ENCODE measurements at regions not wholly inside any gene's neighbourhood (a gene's known extent, or its start where the extent isn't known, plus 50 kb on each side); places are given as distances from the start of the nearest gene placed in this dataset.
A peak's percentile ranks its signal among the peaks of the same experiment; 100 is the strongest.
"Not testable (repeated sequence)": the region's sequence is repeated elsewhere in the genome, so short reads cannot be mapped to it uniquely, and the experiment has no call there.

- DNase-seq = no peak
Observed at GRCh38 chr15:98280284-98280975, 319.9 kb downstream of the ARRDC4 start.

DNA sequence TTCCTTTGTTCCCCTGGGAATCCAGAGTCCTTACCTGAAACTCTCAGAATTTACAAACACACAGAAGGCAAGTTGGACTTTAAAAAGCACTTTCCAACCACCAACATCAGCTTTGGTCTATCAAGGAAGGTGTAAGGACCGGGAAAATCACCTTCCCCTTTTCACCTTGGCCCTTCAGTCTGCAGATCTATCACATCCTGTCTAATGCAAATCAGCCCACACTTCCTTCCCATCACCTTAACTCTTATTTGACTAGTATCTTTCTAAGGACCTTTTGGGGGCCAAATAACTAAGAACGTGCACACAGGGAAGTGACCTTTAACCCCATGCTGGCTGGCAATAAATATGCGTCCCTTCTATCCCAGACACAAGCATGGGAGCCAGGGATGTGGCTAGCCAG is 320.6 kb downstream of the ARRDC4 start:
- DNase-seq = no peak

DNA sequence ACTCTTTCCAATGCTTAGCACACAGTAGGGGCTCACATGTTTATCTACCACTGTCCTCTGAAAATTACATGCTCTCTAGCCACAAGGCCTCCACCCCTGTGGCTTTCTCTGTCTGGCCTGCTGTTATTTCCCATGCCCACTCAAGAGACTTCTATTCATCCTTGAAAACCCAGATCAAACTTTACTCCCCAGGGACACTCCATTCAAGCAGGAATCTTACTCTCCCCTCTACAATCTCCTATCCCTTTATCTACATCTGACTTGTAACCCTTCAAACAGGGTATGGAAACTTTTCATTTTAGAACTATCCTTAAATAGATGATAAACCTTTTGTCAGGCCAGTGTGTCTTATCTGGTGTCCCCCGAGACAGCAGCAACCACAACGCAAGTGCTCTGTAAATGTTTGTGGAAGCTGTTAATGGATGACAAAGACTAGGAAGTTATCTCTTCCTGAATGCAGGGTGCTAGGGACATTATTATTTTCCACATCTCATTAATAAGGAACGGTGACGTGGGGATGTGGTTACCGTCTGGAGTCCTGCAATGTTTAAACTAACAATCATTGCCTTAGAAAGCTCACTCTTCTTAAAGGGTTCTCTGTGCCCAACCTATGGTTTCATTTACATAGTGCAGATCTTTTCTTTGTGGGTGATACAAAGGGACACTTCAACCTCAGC is 322.3 kb downstream of the ARRDC4 start:
- no peak for DNase-seq

DNA sequence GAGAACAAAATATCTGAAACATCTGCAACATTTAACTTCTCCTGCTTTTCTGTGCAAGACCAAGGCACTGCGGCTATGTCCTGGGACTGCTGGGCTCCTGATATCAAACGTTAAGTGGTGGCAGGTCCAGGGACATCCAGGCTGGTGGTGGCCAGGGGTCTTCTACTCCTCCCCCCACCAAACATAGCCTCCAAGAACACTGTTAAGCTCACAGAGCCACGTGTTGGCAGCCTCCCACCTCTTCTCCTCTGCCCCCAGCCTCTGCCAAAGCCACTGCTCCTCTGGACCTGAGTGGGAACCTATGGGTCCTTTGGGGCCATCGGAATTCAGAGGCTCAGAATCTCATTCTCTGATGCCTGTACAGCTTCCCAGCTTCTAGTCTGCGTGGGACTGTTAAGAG is 325.7 kb downstream of the ARRDC4 start:
- DNase-seq = no peak

GRCh38 chr15:98286831-98287230 is 326.3 kb downstream of the ARRDC4 start:
- no peak for DNase-seq

DNA sequence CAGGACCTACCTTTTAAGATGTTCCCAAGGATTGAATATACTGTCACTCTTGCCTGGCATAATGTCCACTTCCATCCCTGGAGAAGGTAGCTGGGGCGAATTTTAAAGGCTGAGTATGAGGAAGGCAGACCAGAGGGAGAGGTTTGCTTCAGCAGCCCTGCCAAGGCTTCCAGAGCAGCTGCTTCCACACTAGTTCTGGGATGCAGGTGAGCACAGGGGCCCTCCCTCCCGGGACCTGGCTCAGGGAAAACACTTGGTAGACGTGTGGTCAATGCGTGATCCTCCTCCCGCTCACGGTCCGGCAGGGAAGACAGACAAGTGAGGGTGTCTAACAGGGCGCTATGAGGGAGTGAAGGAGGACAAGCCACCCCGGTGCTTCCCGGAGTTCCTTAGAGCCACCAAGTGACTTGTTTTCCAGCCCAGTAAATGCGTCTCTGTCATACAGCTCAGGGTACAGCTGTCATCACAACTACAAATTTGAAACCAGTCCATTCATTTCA is 327.6 kb downstream of the ARRDC4 start:
- no peak for DNase-seq

GRCh38 chr15:98289747-98290146 is 329.2 kb downstream of the ARRDC4 start:
- DNase-seq = no peak

GRCh38 chr15:98292442-98293240 is 332.1 kb downstream of the ARRDC4 start:
- DNase-seq = no peak

DNA sequence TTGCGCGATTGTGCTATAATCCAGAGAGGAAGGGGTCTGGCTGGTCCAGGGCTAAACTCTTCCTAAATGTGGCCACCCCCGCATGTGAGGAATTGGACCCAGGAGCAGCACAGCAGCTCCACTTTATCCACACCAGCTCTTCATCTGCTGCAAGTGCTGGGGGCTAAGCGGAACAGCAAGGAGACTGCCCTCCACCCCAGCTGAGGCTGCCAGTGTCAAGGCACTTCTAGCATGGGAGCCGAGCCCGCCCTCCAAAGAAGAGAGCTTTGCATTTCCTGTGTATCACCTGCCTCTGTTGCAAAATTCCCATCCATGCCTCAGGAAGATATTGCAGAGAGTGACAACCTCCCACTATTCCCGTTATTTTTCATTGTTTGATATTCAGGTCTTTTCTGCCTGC is 333.6 kb downstream of the ARRDC4 start:
- DNase-seq = no peak

DNA sequence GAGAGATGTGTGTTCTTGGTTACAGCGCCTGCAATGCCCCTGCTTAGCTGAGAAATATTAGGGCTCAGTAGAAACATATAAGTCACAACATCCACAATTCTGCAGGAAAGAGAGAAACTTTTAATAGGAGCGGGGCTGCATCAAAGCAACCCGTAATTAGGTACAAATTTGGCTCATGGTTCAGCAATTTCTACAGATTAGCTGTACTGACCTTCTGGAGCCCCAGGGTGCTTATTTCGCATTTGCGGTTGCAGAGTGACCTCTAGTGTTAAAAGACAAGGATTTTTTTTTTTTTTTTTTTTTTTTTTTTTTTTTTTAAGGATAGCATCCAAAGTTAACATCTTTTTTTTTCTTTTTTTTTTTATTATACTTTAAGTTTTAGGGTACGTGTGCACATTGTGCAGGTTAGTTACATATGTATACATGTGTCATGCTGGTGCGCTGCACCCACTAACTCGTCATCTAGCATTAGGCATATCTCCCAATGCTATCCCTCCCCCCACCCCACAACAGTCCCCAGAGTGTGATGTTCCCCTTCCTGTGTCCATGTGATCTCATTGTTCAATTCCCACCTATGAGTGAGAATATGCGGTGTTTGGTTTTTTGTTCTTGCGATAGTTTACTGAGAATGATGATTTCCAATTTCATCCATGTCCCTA is 334.7 kb downstream of the ARRDC4 start:
- DNase-seq = not testable (repeated sequence)

DNA sequence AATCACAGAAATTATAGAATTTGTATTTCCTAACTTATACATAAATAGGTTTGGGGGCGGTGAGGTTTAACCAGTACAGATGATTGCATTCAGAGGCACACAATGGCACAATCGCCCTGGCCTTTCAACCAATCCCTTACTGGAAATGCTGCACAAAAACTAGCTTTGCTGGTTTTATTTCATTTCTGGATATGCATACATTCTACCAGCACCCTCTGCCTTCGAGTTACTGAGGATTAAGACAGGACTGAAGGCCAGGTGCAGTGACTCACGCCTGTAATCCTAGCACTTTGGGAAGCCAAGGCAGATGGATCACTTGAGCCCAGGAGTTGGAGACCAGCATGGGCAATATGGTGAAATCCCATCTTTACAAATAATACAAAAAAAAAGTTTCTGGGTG is 336.1 kb downstream of the ARRDC4 start:
- DNase-seq = no peak

DNA sequence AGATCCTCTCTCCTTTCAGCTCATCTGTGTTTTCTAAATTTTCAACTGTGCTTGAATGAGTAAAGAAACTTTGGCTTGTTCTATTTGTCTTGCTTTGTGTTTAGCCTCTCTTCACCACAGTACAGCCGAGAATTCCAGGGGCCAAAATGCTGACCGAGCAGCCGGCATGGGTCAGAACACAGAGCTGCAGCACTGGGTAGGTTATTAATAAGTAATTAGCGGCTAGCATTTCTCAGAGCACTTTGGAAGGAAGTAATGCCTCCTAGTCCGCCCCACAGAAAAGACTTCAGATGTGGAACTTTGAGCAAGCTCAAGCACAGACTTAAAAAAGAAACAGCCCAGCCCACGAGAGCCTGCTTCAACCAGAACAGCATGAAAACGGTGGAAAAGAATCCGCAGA is 343.9 kb downstream of the ARRDC4 start:
- DNase-seq = no peak

DNA sequence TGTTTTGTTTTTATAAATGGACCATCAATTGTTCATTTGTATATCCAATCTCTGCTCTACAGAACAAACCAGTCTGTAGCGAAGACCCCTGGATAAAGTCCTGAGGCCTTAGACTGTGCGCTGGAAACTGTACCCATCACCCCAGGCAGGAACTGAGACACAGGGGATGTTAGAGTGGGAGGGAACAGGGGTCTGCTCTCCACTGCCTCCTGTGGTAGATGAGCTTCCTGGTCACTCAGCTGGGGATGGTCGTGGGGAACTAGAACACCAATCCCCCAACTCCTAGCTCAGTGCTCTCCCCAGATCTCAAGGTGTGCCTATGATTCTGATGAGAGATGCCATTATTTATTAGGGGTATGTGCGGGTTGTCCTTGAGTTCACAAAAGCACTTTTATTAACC is 340.2 kb upstream of the IGF1R start:
- no peak for DNase-seq

DNA sequence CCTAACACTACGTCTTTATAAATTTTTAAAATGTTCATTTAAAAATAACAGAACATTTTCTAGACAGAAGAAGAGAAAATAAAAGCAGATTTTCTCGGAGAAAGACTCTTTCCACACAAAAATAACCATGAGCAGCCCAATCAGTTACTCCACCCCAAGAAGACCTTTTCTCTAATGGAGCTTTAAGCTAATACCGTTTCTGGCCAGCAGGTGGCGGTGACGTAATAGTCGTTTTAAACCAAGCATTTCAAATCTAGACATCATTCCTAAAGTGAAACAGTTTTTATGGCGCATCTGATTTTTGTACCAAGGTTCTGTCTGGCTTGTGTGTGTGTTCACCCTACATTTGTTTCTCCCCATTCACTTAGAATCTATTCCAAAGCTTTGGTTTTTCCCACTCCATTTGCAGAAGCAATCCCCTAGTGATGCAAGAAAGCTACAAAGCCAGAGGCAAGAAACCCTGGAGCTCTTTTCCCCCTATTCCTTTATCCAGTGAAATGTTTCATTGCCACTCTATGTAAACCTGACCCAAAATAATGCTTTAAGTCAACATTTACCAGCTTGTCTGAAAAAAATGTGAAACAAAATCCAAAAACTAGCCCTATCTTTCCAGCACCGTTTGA is 336.7 kb upstream of the IGF1R start:
- peak; percentile 42 for DNase-seq

GRCh38 chr15:98312913-98313312 is 335.4 kb upstream of the IGF1R start:
- no peak for DNase-seq

DNA sequence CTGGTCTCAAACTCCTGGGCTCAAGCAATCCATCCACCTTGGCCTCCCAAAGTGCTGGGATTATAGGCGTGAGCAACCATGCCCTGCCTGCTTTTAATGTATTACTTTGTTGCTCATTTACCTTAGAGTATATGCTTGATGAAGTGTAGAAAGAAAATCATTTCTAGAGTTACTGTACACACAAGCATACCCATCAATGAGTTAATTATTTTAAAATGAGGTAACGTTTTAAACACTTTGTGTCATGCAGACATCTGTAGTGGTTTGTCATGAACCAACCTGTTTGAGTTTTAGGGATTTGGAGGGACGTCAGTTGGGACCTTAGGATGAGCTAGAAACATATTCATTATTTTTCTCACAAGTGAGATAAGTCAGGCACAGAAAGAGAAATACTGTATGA is 332.4 kb upstream of the IGF1R start:
- DNase-seq = no peak

- peak; percentile 32 for DNase-seq
Observed at GRCh38 chr15:98321896-98322295, 326.4 kb upstream of the IGF1R start.

GRCh38 chr15:98322581-98322980 is 325.8 kb upstream of the IGF1R start:
- peak; percentile 22 for DNase-seq

DNA sequence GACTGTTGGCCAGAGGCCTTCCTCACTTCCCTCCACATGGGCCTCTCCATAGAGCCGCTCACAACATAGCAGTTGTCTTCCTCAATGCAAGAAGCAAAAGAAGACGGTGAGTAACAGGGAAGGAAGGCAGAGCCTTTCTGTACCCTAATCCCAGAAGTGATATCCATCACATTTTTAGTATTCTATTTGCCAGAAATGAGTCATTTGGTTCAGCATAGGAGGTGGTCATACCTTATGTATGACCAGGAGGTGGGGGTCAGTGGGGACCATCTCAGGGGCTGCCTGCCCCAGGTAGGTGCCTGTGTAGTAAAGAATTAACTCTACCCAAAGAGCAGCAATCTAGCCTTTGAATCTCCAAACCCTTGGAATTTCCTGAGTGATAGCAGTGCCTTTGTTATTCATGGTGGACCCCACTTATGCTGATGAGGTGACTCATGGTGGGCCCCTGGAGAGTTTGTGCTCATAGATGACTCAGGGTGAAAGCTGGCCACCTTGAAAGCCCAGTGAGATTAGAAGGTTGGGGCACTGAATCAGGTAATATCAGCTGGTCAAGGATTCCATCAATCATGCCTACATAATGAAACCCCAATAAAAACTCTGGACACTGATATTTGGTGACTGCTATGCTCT is 323.9 kb upstream of the IGF1R start:
- DNase-seq = no peak

DNA sequence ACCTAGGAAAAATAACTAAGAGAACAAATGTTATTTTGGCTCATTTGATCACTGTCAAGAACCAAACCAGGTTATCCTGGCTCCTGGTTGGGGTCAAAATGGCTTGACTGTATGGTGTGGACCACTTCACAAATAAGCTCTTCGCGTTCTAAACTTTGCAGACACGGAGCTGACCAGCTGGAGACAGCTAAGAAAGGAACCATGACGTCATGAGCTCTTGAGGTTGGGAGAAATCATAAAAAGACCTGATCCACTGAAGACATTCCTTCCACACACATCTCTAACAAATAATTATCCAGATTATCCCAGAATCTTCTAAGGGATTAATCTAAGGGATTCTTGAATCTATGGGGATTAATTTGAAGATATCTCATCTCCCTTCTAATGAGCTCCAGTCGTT is 321.5 kb upstream of the IGF1R start:
- no peak for DNase-seq

- DNase-seq = no peak
Observed at GRCh38 chr15:98330258-98330657, 318.1 kb upstream of the IGF1R start.

- peak; percentile 52 for DNase-seq
Observed at GRCh38 chr15:98330692-98331435, 317.5 kb upstream of the IGF1R start.

Data from NCI-H1105 (cell line).